Neutrophil (primary cell): ENCODE measurements at regions not wholly inside any gene's neighbourhood (a gene's known extent, or its start where the extent isn't known, plus 50 kb on each side); places are given as distances from the start of the nearest gene placed in this dataset.

Experiments used
- H3K27ac ChIP-seq: fragments of 200-600 bp; sonication (generic); 2 replicates; pipeline ENCODE4 v1.5.1; 2016; ENCODE audit warnings: mild to moderate bottlenecking, moderate library complexity
- H3K27me3 ChIP-seq: fragments of 200-600 bp; sonication (generic); 2 replicates; pipeline ENCODE4 v1.6.0; 2016; ENCODE audit warnings: mild to moderate bottlenecking
- H3K36me3 ChIP-seq: fragments of 200-600 bp; sonication (generic); 2 replicates; pipeline ENCODE4 v1.5.1; 2017
- H3K4me1 ChIP-seq, 2 experiments: fragments of 200-600 bp in 1 of 2; sonication (generic) in 1 of 2; 1 replicate in 1 of 2; 2 replicates in 1 of 2; pipeline versions ENCODE4 v1.5.1 to v1.6.1; 2013 to 2016; ENCODE audit warnings: low read depth in 1 of 2, low read length in 1 of 2, mild to moderate bottlenecking in 1 of 2, moderate library complexity in 1 of 2; ENCODE audit not compliant: control insufficient read depth in 1 of 2, insufficient read depth in 1 of 2
- H3K4me3 ChIP-seq, 2 experiments: fragments of 200-600 bp in 1 of 2; sonication (generic) in 1 of 2; 1 replicate in 1 of 2; 2 replicates in 1 of 2; pipeline ENCODE4 v1.5.1; 2013 to 2016; ENCODE audit warnings: low read depth in 1 of 2, low read length in 1 of 2, mild to moderate bottlenecking in 1 of 2, moderate library complexity in 1 of 2
- H3K9me3 ChIP-seq: fragments of 200-600 bp; sonication (generic); 2 replicates; pipeline ENCODE4 v1.5.1; 2016
- TF ChIP-seq, protein P1 (sequence below): fragments of 200-600 bp; sonication (generic); IDR thresholded peaks from 2 replicates; pipeline ENCODE4 v1.5.1; 2016; ENCODE audit warnings: antibody characterized with exemption

DNA sequence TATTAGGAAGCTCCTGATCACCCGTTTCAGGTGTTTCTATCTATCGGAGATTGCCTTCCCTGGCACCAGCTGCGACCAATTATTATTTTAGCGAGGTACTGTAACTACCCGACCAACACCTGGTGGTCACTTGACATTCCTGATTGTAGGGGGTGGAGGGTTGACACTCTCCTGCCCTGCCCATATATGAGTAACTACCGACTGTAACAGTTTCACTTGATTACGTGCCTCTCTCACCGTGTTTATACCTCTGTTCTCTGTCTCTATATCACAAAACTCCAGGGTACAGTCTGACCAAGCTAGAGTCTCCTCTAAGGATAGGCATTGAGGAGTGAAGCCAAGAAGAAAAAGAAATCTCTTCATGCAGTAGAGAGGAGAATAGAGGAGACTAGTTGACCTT, 268.0 kb upstream of the LRATD1 start:
- Histone ChIP-seq H3K27me3 (no peaks in the 10 kb centered on the region), H3K27ac (no peak overlapping the region), H3K4me3 (no peak overlapping the region), H3K9me3 (no peaks in the 10 kb centered on the region), H3K36me3 (no peaks in the 10 kb centered on the region), H3K4me1 (no peaks in the 10 kb centered on the region)
- TF ChIP-seq, protein P1, sequence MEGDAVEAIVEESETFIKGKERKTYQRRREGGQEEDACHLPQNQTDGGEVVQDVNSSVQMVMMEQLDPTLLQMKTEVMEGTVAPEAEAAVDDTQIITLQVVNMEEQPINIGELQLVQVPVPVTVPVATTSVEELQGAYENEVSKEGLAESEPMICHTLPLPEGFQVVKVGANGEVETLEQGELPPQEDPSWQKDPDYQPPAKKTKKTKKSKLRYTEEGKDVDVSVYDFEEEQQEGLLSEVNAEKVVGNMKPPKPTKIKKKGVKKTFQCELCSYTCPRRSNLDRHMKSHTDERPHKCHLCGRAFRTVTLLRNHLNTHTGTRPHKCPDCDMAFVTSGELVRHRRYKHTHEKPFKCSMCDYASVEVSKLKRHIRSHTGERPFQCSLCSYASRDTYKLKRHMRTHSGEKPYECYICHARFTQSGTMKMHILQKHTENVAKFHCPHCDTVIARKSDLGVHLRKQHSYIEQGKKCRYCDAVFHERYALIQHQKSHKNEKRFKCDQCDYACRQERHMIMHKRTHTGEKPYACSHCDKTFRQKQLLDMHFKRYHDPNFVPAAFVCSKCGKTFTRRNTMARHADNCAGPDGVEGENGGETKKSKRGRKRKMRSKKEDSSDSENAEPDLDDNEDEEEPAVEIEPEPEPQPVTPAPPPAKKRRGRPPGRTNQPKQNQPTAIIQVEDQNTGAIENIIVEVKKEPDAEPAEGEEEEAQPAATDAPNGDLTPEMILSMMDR: no peak

GRCh38 chr2:14385043-14385442, 247.5 kb upstream of the LRATD1 start:
- no peaks in the 10 kb centered on the region for H3K9me3 ChIP-seq
- H3K27ac ChIP-seq: no peak overlapping the region
- no peaks in the 10 kb centered on the region for H3K36me3 ChIP-seq
- no peak overlapping the region for H3K4me3 ChIP-seq
- TF ChIP-seq, protein P1: no peak
- no peaks in the 10 kb centered on the region for H3K27me3 ChIP-seq
- no peaks in the 10 kb centered on the region for H3K4me1 ChIP-seq

DNA sequence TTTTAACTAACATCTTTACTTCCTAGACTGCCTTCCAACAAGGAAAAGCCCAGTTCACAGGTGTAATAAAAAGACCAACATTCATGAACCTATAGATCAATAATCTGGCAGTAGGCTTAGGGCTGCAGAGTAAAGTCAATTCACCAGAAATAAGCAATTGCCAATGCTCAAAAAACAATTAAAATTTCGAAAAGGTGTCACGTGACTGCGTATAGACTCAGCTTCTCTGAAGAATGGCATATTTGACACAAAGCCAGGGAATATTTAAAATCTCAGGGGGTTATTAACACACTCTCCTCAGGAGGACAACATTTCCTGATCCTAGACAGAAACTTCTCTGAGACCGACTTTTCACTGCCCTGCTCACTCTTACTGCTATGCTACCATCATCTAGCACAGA, 245.2 kb upstream of the LRATD1 start:
- Histone ChIP-seq H3K36me3 (no peaks in the 10 kb centered on the region), H3K4me3 (no peak overlapping the region), H3K27ac (no peak overlapping the region), H3K27me3 (no peaks in the 10 kb centered on the region), H3K9me3 (no peaks in the 10 kb centered on the region), H3K4me1 (no peaks in the 10 kb centered on the region)
- TF ChIP-seq, protein P1: no peak

GRCh38 chr2:14388724-14389123, 243.8 kb upstream of the LRATD1 start:
- H3K36me3 ChIP-seq: no peaks in the 10 kb centered on the region
- H3K27me3 ChIP-seq: no peaks in the 10 kb centered on the region
- H3K27ac ChIP-seq: no peak overlapping the region
- no peak overlapping the region for H3K4me3 ChIP-seq
- TF ChIP-seq, protein P1: no peak
- no peaks in the 10 kb centered on the region for H3K9me3 ChIP-seq
- no peaks in the 10 kb centered on the region for H3K4me1 ChIP-seq

DNA sequence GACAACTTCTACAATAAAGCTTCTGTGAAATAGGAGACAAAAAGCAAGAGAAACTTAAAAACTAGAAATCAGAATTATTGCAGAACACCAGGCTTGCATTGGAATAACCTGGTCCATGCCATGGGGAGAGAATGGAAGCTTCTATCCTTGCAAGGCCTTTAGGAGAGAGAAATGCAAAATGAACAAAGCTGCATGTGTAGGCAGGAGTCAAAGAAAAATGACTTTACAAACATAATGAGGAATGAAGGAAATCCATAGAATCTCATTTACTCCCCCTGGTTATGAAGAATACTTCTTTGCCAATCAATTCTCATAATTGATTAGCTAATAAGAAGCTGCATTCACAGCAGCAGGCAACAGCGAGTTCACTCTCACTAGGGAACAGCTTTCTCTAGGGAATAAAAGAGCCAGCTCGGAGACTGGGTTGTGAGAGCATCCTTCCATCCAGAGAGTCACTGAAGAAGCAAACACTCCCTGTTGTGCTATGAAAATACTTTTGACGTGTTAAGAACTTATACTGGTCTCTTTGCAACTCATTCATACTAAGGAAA, 235.9 kb upstream of the LRATD1 start:
- Histone ChIP-seq H3K27me3 (no peaks in the 10 kb centered on the region), H3K4me3 (no peak overlapping the region), H3K4me1 (no peaks in the 10 kb centered on the region), H3K9me3 (no peaks in the 10 kb centered on the region), H3K36me3 (no peaks in the 10 kb centered on the region), H3K27ac (no peak overlapping the region)
- TF ChIP-seq, protein P1: no peak

DNA sequence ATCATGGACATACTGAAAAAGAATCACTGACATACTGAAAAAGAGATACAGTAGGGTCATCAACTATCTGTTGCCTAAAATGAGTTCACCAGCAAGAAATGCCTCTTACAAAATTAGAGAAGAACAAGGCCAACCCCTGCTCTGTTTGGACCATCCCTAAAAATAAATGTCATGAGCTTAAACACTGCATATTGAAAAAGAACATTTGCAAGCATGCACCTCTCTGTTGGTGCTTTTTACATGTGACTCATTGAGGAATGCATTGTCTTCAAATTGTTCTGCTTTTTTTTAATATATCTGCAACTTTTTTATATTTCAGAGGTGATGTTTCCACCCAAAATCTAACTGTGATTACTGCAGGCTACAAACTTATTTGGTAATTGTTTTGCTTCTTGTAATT, 233.9 kb upstream of the LRATD1 start:
- H3K9me3 ChIP-seq: no peaks in the 10 kb centered on the region
- no peaks in the 10 kb centered on the region for H3K4me1 ChIP-seq
- H3K27ac ChIP-seq: no peak overlapping the region
- no peaks in the 10 kb centered on the region for H3K27me3 ChIP-seq
- no peaks in the 10 kb centered on the region for H3K36me3 ChIP-seq
- TF ChIP-seq, protein P1: no peak
- no peak overlapping the region for H3K4me3 ChIP-seq
